HG02678 (cell line): ENCODE measurements at regions not wholly inside any gene's neighbourhood (a gene's known extent, or its start where the extent isn't known, plus 50 kb on each side); places are given as distances from the start of the nearest gene placed in this dataset.

Experiments
- ATAC-seq: cut with Tn5 transposase; IDR thresholded peaks from one replicate; pipeline ENCODE4 v1.9.1; 2021; ENCODE audit warnings: mild to moderate bottlenecking, moderate library complexity; ENCODE audit not compliant: unreplicated experiment

DNA sequence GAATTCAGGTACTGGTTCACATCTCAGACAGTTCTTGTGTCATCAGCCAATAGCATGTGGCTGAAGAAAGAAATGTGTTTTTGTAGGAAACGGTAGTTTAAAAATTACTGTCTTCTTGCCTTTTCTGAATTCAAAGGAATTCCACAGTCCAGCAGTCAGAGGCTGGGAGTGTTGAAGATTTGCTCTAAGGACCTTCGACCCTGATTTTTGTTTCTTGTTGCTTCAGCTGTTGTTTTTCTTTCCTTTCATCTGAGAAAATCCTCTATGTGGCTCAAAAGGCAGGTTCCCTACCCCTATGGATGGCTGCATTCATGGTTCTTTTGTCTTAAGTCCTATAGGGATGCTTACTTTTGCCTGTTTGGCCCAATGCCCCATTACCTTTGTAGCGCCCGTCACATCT lies 304.9 kb downstream of the TMEM167A start:
- no peak for ATAC-seq

DNA sequence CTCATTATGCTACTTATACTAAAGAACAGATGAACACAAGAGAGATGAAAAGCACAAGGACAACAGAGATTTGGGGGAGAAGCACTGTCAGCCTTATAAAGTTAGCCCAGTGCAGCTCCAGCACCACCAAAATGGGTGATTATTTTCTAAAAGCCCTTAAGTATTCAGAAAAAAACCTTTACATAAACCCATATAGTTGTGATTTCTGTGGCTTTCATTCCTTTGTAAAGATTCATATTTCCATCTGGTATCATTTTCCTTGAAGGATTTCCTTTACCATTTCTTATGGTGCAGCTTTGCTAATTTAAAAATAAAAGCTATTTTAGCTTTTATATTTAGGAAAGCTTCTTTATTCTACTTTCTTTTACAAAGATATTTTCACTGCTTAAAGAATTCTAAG lies 311.0 kb downstream of the TMEM167A start:
- ATAC-seq: no peak

- ATAC-seq: no peak
These were observed 311.4 kb downstream of the TMEM167A start for GRCh38 chr5:82765765-82766164.

DNA sequence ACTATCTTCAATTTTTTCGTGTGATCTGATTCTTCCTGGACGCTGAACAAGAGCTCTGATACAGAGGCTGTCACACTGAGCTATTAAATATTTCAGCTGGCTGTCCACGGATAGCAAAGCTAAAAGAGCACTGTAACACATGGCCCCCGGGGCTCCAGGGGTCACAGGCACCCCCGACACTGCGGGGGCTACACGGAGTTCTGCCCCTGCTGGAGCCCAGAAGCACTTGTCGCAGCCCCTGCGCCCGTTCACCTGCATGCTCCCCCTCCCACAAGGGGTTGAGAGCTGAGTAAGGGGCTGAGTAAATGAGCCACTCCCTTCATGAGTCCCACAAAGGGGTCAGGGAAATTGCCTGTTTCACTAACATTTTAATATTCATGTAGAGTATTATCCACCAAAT lies 316.3 kb downstream of the TMEM167A start:
- no peak for ATAC-seq

DNA sequence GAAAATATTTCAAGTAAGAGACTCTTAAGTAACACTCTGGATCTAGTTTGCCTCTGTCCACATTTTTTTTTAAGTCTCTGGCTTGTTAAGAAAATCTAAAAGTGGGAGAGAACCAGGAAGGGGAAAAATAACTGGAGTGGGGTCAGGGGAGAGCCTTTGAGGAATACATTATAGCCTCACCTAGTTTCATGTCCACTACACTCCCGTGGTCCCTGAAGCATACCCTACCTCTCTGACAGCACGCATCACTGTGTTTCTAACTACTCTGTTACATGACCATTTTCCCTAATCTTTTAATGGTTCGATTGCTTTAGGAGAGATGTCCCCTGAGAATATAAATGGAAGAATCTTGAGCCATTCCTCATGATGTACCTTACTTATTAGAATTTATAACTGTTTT lies 318.3 kb downstream of the TMEM167A start:
- no peak for ATAC-seq

- peak; percentile 88 for ATAC-seq
These were observed 322.4 kb downstream of the TMEM167A start for GRCh38 chr5:82754759-82755158.

GRCh38 chr5:82754036-82754746 lies 323.0 kb downstream of the TMEM167A start:
- no peak for ATAC-seq

DNA sequence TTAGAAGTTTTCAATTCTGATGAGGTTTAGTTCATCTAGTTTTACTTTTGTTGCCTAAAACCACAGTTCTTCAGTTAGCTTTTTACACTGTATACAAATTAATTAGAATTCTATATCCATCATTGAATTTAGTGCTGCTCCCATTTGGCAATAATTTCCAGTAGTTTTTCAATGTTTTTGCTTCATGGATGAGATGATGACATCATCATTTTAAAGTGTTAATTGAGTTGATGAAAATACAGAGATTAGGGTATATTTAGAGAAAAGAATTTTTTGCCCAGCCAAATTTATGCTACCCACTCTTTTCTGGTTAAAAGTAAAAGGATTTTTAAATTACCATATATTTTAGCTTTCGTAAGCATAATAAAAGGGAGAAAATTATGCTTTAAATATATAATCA lies 323.8 kb downstream of the TMEM167A start:
- no peak for ATAC-seq

DNA sequence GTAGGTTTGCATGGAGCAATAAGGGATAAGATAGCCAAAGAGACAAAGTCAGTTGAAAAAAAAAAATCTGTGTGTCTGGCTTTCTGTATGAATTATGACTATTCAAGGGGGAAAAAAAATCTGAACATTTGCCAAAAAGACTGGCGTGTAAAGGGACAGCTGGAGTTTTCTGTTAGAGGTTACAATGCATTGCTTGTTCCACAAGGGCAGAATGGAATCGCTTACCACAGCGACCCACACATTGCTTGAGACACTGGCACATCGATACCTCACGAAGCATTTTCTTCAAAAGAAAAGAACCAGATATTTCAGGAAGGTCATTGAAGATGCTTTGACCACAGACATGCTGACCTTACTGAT lies 327.8 kb downstream of the TMEM167A start:
- ATAC-seq: peak; percentile 70

DNA sequence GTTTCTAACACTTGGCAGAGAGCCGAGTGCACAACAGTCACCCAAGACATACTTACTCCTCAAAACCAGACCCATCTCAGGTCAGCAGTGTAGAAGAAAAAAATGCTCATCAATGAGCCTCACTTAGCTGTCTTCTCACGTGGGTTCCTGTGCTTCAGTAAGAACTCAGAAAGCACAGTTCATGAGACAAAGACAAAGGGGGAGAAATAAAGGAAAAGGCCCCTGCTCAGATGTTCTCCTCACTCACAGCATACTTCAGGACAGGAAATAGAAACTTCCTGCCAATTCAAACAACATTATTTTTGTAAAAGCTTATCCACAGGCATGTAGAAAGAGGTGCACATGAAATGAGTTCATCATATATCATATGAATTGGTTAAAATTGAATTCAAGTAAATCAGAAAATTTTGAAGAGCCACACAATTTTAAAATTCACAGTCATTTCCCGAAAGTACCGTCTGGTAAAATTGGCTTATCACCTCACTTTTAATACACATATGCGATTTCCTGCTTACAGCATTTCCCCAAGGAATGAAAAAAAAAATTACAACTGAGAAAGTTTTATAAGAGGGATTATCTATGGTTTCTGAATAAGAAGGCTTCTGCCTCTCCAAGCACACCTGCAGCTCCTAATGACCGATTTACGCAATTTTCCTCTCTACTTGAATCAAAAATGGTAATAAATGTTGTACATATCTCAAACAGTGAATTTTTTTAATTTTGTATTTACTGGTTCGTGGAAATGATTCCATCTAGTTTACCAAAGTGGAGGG lies 328.3 kb downstream of the TMEM167A start:
- ATAC-seq: no peak

GRCh38 chr5:82747986-82748385 lies 329.2 kb downstream of the TMEM167A start:
- no peak for ATAC-seq

- ATAC-seq: no peak
These were observed 332.2 kb downstream of the TMEM167A start for GRCh38 chr5:82745016-82745415.

GRCh38 chr5:82738681-82739269 lies 338.4 kb downstream of the TMEM167A start:
- ATAC-seq: no peak

GRCh38 chr5:82735160-82735789 lies 341.9 kb downstream of the TMEM167A start:
- no peak for ATAC-seq

DNA sequence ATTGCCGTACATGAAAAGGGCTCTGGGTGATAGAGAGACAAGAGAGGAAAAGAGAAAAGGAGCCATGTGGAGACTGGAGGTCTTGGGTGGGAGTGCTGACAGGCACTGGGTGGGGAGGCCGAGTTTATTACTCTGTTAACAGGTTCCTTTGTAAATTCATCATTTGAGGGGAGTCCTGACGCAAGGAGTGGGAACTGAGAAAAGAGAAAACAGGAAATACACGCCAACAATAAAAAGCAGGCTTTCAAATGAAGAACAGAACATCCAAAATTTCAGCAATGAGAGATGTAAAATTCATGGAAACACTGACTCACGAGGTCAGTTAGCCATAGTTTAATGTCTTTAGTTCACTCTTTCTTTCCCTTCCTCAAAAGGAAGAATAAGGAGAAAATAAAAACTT lies 342.8 kb downstream of the TMEM167A start:
- ATAC-seq: no peak

DNA sequence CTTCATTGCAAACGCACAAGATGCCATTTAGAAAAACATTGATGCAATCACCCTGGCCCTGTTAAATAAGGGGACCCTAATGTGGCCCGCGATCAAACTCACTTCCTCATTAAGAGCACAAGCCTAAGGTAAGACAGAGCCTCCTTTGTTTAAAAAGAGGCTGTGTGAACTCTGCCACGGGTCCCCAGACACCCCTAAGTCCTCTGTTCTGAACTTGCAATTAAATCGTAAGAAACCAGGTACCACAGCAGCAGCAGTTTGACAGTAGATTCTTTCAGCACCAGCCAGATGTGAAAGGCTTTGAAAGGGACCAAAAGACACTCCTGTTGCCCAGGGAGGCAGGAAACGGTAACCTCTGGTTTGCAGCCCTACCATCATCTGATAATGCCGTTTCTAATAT lies 346.3 kb downstream of the TMEM167A start:
- no peak for ATAC-seq

DNA sequence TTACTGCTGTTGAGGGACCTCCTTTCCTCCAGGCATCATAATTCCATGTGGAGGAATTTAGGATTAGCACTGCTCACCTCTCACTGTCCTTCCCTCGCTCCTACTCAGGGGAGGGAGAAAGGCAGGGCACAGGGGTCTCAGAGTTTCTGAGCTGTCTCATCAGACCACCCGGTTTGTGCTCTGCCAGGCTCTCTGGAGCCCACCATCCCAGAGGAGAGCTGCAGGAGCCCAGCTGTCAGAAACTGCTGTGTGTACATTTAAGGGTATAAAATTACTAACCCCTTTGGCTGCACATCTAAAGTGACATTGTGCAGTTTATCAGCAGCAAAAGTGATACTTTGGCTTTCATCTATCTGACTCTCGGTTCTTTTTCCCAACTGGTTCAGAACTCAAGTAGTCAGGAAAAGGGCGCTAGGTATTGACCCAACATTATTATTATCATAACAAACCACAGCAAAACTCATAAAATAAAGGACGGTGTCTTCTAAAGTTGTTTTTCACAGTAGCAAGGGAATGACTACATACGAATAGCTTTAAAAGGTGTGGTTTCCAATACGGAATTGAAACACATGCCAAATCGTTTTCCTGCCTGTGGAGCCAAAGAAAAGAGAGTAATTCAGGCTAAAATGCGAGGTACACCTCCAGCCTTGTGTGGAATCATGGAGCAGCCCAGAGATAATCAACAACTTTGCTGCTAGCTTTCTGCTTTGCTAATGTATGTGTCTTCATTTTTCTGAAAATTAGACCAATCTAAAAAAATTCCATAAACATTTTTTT lies 348.1 kb downstream of the TMEM167A start:
- no peak for ATAC-seq

GRCh38 chr5:82723168-82723567 lies 354.0 kb downstream of the TMEM167A start:
- ATAC-seq: no peak

GRCh38 chr5:82721087-82721410 lies 356.1 kb downstream of the TMEM167A start:
- ATAC-seq: no peak

DNA sequence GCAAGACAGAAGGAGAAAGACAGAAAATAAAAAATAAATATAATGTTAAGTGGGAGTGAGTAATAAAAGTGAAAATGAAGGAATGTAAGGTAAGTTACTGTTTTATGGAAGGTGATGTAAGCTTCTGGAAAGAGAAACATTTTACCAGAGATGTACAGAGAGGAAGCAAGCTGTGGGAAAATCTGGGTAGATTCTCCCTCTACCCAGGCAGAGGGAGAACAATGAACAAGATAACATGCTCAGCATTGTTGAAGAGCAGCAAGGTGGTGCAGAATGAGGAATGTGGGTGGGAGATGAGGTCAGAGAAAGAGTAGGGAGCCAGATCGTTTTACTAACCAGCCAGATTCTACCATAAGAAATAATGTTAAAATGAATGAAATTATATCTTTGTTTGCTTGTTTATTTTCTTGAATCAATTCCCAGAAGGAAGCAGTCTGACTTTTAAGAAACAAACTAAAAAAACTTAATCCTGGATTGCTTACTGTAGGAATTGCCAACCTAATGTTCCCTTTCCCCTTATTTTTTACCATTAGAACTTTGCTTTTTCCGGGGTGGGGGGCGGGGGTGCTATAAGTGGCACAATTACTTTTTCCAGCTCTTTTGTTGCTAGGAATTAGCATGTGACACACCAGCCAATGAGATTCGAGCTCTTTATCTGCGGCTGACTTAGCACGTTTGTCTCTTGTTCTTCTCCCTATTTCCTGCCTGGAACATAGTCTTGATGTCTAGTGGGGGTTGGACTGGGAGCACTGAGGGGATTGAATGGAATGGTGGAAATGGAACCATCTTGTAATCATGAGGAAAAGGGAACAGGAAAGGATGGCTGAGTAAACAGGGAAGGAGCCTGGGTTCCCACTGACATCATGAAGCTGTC lies 356.7 kb downstream of the TMEM167A start:
- ATAC-seq: no peak
